Fibroblast of pulmonary artery (primary cell): ENCODE measurements at regions not wholly inside any gene's neighbourhood (a gene's known extent, or its start where the extent isn't known, plus 50 kb on each side); places are given as distances from the start of the nearest gene placed in this dataset.
"Not testable (repeated sequence)": the region's sequence is repeated elsewhere in the genome, so short reads cannot be mapped to it uniquely, and the experiment has no call there.

Source experiments
- DNase-seq: peaks from one replicate; pipeline ENCODE4 v3.0.0-alpha.2; 2010; ENCODE audit warnings: low read depth
- H3K4me3 ChIP-seq: replicated peaks from 2 replicates; pipeline ENCODE4 v1.5.1; 2011; ENCODE audit warnings: low read depth, mild to moderate bottlenecking, control low read depth, low read length, moderate library complexity
- TF ChIP-seq, protein P1 (sequence below): IDR thresholded peaks from 2 replicates; pipeline ENCODE4 v1.5.1; 2011; ENCODE audit warnings: mild to moderate bottlenecking, control low read depth, low read length, inconsistent platforms; ENCODE audit errors: missing control alignments

DNA sequence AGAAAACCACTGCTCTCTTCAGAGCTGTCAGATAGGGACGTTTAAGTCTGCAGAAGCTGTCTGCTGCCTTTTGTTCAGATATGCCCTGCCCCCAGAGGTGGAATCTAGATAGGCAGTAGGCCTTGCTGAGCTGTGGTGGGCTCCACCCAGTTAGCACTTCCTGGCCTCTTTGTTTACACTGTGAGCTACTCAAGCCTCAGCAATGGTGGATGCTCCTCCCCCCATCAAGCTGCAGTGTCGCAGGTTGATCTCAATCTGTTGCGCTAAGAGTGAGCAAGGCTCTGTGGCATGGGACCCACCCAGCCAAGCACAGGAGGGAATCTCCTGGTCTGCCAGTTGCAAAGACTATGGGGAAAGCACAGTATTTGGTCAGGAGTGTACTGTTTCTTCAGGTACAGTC is 59.2 kb upstream of the ZNF641 start:
- not testable (repeated sequence) for H3K4me3 ChIP-seq

DNA sequence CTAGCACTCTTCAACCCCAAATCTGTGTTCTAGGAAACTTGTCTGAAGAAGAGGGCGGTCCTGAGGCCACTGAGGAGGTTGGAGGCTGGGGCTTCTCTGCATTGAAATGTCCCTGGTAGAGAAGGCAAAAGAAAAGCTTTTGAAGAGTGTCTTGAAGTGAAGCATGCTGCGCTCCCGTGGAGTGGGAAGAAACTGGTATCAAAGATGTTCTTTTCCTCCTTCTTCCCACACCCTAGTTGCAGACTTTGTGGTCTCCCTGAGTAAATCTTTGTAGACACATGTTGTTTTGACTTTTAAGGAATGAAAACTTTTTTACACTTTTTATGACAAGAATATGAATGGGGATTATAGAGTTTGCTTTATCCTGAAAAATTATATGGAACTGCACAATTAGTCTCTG is 59.0 kb upstream of the ANP32D start:
- DNase-seq: no peak
- H3K4me3 ChIP-seq: no peak overlapping the region
- TF ChIP-seq, protein P1, sequence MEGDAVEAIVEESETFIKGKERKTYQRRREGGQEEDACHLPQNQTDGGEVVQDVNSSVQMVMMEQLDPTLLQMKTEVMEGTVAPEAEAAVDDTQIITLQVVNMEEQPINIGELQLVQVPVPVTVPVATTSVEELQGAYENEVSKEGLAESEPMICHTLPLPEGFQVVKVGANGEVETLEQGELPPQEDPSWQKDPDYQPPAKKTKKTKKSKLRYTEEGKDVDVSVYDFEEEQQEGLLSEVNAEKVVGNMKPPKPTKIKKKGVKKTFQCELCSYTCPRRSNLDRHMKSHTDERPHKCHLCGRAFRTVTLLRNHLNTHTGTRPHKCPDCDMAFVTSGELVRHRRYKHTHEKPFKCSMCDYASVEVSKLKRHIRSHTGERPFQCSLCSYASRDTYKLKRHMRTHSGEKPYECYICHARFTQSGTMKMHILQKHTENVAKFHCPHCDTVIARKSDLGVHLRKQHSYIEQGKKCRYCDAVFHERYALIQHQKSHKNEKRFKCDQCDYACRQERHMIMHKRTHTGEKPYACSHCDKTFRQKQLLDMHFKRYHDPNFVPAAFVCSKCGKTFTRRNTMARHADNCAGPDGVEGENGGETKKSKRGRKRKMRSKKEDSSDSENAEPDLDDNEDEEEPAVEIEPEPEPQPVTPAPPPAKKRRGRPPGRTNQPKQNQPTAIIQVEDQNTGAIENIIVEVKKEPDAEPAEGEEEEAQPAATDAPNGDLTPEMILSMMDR: no peak

More for the DNA sequence above, 59.2 kb upstream of the ZNF641 start:
- DNase-seq: not testable (repeated sequence)

DNA sequence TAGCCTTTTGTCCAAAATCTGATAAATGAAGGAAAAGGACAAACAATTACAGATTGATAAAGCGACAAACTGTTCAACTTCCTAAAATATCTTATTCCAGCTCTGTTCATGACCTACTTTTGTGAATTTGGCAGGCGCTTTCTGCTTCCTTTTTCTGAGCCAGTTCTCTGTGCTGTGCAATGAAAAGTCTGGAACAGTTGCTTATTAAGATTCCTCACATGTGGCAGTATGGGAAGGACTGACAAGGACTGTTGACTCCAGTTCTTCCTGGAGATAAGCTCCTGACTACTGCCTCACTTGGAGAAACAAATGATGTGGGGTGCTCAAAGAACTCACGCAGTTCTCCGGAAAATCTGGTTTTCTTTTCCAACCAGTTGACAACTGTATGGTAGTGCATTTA is 58.3 kb upstream of the ANP32D start:
- DNase-seq: no peak
- no peak overlapping the region for H3K4me3 ChIP-seq
- TF ChIP-seq, protein P1: no peak

DNA sequence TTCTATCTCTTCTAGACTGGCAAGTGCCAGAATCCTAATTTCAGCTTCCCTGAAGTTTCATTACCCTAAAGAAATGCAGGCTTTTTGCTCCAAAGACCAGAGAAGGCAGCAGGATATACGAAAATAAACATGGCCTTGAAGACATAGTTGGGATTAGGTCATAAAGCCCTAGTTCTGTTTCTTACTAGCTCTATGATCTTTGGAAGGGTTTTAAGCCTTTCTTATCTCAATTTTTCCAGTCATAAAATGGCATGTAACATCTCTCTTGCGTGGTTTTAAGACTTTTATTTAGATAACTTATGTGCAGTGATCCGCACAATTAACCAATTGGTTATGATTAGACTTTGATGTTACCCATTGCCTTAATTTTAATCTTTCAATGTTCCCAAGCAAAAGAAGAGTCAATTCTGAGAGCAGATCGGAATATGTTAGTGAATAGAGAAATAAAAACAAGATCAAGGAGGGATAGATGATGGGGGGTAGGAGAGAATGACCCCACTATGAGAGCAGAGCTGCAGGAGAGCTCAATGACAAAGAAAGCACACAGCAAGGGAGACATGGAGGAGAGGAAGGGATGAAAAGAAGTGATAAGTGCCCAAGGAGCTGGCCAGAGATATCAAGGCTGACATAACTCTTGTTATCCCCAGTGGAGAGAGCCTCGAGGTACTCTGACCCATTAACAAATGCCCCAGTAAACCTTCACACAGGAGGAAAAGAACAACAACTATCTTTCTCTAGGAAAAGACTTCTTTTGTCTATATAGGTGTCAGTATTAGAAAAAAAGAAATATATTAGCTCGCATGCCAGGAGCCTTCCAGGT is 53.0 kb upstream of the ANP32D start:
- TF ChIP-seq, protein P1: no peak
- DNase-seq: no peak
- no peak overlapping the region for H3K4me3 ChIP-seq

DNA sequence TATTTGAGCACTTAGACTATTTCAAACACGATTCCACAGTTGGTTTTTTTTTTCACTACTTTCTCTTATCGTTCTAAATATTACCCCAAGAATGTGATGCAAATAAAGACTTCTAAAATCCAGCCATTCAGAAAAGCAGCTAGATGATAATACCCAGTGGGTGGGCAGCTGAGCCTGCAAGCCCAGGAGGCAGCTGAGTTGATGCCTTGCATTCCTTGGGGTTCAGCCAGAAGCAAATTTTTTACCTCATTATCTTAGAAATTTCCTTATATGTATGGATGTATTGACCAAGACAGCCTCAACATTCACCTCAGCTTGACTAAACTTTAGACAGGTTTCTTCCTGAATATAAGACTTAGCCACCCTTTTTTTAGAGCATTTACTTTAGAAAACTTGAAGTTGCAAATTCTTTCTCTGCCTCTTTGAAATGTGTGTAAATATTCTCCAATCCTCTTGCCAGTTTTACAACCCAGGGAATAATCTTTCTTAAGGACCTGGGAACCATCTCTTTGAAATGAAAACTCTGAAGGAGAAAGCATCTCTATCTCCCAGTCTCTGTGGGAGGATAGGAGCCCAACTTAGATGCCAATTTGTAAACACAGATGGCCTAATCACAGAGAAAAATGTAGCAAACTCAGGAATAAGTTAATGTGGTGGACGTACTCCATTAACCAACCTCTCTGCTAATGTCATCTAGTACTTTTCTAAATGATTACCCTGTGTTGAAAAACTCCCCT is 52.2 kb upstream of the ANP32D start:
- DNase-seq: peak; percentile 38
- no peak overlapping the region for H3K4me3 ChIP-seq
- TF ChIP-seq, protein P1: no peak

DNA sequence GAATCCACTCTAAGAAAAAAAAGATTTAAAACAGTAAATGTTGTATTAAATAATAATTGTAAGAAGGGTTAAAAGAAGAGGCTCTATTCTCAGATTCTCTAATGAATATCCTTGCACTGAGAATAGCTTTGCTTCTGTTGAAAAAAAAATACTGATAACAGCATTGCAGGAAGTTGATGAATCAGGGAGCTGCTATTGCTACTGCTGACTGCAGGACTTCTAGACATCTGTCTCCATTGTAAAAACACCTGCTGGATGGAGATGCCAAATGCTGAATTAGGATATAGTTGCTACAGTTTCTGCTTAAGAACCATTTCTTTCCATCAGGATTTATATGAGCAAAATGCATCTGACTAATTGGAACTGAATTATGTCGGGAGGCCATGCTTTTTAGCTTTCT is 50.3 kb upstream of the ANP32D start:
- H3K4me3 ChIP-seq: no peak overlapping the region
- TF ChIP-seq, protein P1: no peak
- peak; percentile 38 for DNase-seq
